Activated naive CD4-positive, alpha-beta T cell treated with anti-CD3 and anti-CD28 coated beads, Interleukin-2, amount 50 U/mL, for 72 hours (primary cell): ENCODE measurements at regions not wholly inside any gene's neighbourhood (a gene's known extent, or its start where the extent isn't known, plus 50 kb on each side); places are given as distances from the start of the nearest gene placed in this dataset.
"Not testable (repeated sequence)": the region's sequence is repeated elsewhere in the genome, so short reads cannot be mapped to it uniquely, and the experiment has no call there.

ENCODE experiments used
- ATAC-seq, 2 donors: fragments of 150-1000 bp; cut with Tn5 transposase; 2 replicates each; pipeline ENCODE4 v1.10.0; 2021; ENCODE audit warnings: mild to moderate bottlenecking in 2 of 2, moderate library complexity in 2 of 2
- DNase-seq, 2 donors: peaks; one replicate each; pipeline ENCODE4 v3.0.0; 2021 to 2022; ENCODE audit warnings: low spot score in 2 of 2
- H3K27ac Mint-ChIP-seq, 2 donors: one replicate each; pipeline ENCODE4 v1.8.0; 2022; ENCODE audit warnings: mild to moderate bottlenecking in 2 of 2, mixed read lengths in 2 of 2
- H3K36me3 Mint-ChIP-seq, 2 donors: one replicate each; pipeline ENCODE4 v1.8.0; 2022; ENCODE audit warnings: mixed read lengths in 2 of 2
- H3K9me3 Mint-ChIP-seq, 2 donors: one replicate each; pipeline ENCODE4 v1.8.0; 2022; ENCODE audit warnings: mixed read lengths in 2 of 2

GRCh38 chr2:34215174-34215573 lies 616.1 kb upstream of the FAM98A start:
- H3K36me3 Mint-ChIP-seq: peaks cover under 1 to 1% of the 10 kb centered on the region in 2 donors

GRCh38 chr2:34210382-34210781 lies 611.3 kb upstream of the FAM98A start:
- not testable (repeated sequence) for DNase-seq, ATAC-seq, H3K27ac Mint-ChIP-seq
- peaks cover 44 to 47% of the 10 kb centered on the region in 2 donors for H3K9me3 Mint-ChIP-seq
- H3K36me3 Mint-ChIP-seq: peaks cover 8 to 27% of the 10 kb centered on the region in 2 donors

More at GRCh38 chr2:34215174-34215573, 616.1 kb upstream of the FAM98A start:
- Mint-ChIP-seq H3K27ac (no peak overlapping the region), H3K9me3 (peaks cover 14 to 17% of the 10 kb centered on the region in 2 donors)
- DNase-seq (no peak), ATAC-seq (no peak)

GRCh38 chr2:34204560-34204959 lies 605.5 kb upstream of the FAM98A start:
- Mint-ChIP-seq H3K36me3 (peaks cover under 1 to 20% of the 10 kb centered on the region in 2 donors), H3K27ac (no peak overlapping the region), H3K9me3 (peaks cover 27 to 36% of the 10 kb centered on the region in 2 donors)
- ATAC-seq (no peak), DNase-seq (no peak)

DNA sequence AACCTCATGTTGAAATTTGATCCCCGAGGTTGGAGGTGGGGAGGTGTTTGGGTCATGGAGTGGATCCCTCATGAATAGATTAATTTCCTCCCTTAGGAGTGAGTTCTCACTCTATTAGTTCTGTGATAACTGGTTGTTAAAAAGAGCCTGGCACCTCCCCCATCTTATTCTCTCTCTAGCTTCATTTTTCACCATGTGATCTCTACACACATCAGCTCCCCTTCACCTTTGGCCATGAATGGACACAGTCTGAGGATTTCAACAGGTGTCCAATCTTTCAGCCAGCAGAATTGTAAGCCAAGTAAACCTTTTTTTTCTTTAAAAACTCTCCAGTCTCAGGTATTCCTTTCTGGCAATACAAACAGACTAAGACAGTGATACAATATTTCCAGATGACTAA lies 602.0 kb upstream of the FAM98A start:
- DNase-seq: no peak
- no peak for ATAC-seq
- H3K36me3 Mint-ChIP-seq: peaks cover 0 to 5% of the 10 kb centered on the region in 2 donors
- peaks cover 11 to 20% of the 10 kb centered on the region in 2 donors for H3K9me3 Mint-ChIP-seq
- H3K27ac Mint-ChIP-seq: no peak overlapping the region

GRCh38 chr2:34199971-34200370 lies 600.9 kb upstream of the FAM98A start:
- no peak for DNase-seq
- H3K36me3 Mint-ChIP-seq: no peaks in the 10 kb centered on the region
- ATAC-seq: no peak
- H3K9me3 Mint-ChIP-seq: peaks cover 11 to 16% of the 10 kb centered on the region in 2 donors
- no peak overlapping the region for H3K27ac Mint-ChIP-seq

GRCh38 chr2:34193164-34193563 lies 594.1 kb upstream of the FAM98A start:
- no peaks in the 10 kb centered on the region for H3K36me3 Mint-ChIP-seq
- peaks cover 3 to 9% of the 10 kb centered on the region in 2 donors for H3K9me3 Mint-ChIP-seq
- DNase-seq: no peak
- no peak overlapping the region for H3K27ac Mint-ChIP-seq
- ATAC-seq: no peak

DNA sequence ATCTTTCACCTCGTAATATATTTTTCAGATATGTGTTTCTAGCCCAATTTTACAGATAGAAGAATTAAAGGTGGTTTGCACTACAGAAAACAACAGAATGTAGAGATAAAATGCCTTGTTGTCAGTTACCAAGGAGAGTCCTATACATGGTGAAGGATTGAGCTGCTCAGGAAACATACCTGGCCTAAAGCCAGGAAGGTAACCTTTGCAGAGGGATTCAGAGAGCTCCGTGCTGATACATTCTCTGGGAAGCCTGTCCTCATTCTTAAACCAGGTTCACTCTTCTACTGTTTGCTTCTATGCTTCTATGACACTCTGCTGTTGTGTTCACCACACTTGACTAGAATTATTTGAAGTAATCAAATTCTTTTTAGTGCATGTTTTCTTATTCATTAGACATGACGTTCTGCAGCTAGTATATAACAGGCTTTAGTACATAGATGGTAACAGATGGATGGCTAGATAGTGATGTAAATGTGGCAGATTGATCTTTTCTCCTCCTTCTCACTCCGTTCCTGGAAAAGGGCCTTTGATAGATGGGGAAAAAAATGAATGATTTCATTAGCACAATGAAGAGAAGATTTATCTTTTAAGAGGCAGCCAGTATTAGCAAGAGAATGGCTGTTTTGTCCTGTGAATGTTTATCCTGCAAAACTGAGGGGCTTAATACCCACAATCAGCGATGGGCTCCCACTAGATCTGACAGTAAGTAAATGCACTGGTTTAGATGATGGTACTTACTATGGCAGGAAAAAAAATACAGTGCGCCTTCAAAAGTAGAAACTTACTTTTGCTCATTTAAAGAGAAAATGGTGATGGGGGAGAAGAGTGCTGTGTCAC lies 589.6 kb upstream of the FAM98A start:
- Mint-ChIP-seq H3K27ac (no peak overlapping the region), H3K36me3 (no peaks in the 10 kb centered on the region)
- no peak for ATAC-seq

DNA sequence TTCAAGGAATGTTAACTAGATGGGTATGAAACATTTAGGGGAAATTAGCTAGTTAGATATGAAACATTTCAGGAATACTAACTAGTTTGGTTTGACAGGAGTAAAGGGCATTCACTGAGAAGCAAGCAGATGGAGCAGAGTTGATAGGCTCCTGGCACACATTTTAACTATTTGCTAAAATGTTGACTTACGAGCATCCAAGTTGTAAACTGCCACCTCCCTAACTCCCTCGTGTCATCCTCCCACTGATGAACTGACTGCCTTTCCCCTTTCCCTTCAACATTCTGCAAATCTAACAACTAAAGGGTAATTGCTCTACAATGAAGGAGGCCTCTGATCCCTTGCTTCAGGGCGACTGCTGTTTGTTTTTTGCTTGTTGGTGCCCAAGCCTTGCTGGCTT lies 580.4 kb upstream of the FAM98A start:
- no peak overlapping the region for H3K27ac Mint-ChIP-seq
- DNase-seq: no peak
- ATAC-seq: no peak
- H3K36me3 Mint-ChIP-seq: no peaks in the 10 kb centered on the region
- peaks cover 6 to 7% of the 10 kb centered on the region in 2 donors for H3K9me3 Mint-ChIP-seq

More for the DNA sequence above, 589.6 kb upstream of the FAM98A start:
- no peak for DNase-seq
- peaks cover 0 to 13% of the 10 kb centered on the region in 2 donors for H3K9me3 Mint-ChIP-seq

DNA sequence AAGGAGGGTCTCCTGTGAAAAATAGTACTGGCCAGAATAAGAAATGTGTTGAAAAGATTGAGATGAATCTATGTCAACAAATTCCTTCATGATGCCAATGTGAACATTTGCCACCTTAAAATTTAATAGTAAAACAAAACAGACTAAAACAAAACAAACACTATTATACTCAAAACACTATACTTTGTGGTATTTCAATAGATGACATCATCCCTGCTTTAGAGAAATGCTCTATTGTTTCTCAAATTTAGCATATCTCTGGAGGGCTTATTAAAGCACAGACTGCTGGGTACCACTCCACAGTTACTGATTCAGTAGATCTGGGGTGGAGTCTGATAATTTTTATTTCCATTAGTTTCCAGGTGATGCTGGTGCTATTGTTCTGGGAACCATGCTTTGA lies 579.4 kb upstream of the FAM98A start:
- DNase-seq: no peak
- Mint-ChIP-seq H3K27ac (no peak overlapping the region), H3K36me3 (no peaks in the 10 kb centered on the region), H3K9me3 (peaks cover 3 to 7% of the 10 kb centered on the region in 2 donors)
- no peak for ATAC-seq

GRCh38 chr2:34176693-34177092 lies 577.6 kb upstream of the FAM98A start:
- Mint-ChIP-seq H3K36me3 (no peaks in the 10 kb centered on the region), H3K9me3 (peaks cover 7 to 10% of the 10 kb centered on the region in 2 donors), H3K27ac (no peak overlapping the region)
- DNase-seq: no peak
- ATAC-seq: no peak

- Mint-ChIP-seq H3K9me3 (peaks cover 7 to 9% of the 10 kb centered on the region in 2 donors), H3K36me3 (no peaks in the 10 kb centered on the region), H3K27ac (no peak overlapping the region)
- DNase-seq: no peak
- no peak for ATAC-seq
Measured at GRCh38 chr2:34174506-34174905, 575.4 kb upstream of the FAM98A start.

DNA sequence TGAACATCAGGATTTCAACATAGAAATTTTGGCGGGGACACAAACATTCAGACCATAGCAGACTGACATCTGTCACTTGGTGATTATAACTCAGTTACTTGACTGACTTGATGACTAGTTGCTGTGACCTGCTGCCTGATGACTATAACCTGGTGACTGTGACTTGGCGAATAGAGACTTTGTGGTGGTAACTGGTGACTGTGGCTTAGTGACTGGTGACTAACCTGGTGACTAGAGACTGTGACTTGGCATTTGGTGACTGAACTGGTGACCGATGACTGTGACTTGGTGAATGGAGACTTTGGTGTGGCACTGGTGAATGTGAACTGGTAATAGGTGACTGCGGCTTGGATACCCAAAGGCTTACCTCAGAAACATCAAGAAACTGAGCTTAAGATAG lies 563.1 kb upstream of the FAM98A start:
- H3K36me3 Mint-ChIP-seq: no peaks in the 10 kb centered on the region
- H3K9me3 Mint-ChIP-seq: peaks cover 0 to 4% of the 10 kb centered on the region in 2 donors
- ATAC-seq: peak; percentile 20 to 32
- no peak overlapping the region for H3K27ac Mint-ChIP-seq
- DNase-seq: no peak

DNA sequence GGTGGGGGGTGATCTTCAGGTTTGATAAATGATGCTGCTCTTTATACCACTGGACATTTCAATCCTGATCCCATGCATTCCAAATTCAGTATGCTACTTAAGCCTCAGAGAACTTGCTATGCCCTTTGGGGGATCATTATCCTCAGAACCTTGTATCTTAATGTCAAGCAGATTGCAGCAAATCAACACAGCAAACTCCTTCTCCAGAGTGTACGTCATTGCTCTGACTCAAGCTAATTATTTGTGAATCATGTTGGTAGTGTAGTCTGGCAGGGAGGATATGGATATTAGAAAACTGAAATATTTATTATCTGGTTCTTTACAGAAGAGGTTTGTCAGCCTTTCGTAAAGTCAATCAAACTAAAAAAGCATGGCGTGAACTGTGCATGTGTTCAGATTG lies 562.5 kb upstream of the FAM98A start:
- Mint-ChIP-seq H3K36me3 (no peaks in the 10 kb centered on the region), H3K9me3 (peaks cover 0 to 4% of the 10 kb centered on the region in 2 donors), H3K27ac (no peak overlapping the region)
- no peak for DNase-seq
- ATAC-seq: no peak

DNA sequence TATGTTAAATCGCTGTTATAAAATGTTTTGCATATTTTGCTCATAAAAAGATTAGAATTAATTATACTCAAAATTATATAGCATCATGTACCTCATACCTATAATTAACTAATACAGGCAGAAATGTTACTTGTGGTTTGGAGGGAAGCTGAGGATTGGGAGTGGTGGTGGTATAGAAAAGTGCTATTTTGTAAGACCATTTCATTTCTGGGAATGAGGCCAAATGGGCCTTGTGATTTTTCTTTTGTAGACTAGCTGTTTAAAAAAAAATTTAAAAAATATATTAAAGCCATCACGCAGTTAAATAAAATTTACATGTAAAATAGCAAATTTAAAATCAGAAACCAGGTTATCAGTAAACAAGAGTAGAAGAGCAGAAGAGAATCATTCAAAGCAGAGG lies 560.8 kb upstream of the FAM98A start:
- ATAC-seq (no peak), DNase-seq (no peak)
- Mint-ChIP-seq H3K27ac (no peak overlapping the region), H3K9me3 (peaks cover 0 to 4% of the 10 kb centered on the region in 2 donors), H3K36me3 (no peaks in the 10 kb centered on the region)

DNA sequence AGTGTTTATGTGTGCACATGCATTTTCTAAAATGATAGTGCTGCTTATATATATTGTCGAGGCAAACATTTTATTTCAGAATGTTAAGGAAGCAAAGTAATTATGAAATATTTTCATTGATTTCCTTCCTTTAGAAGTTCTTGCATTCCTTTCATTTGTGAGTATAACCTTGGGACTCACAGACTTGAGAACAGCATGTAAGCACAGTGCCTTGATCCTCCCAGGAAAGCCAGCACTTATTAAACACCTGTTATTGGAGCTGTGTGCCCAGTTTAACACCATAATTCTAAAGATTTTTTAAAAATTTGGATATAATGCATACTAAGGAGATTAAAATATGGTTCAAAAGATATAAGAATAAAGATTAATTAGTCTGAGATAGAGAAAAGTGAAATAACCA lies 554.4 kb upstream of the FAM98A start:
- ATAC-seq (no peak), DNase-seq (no peak)
- H3K9me3 Mint-ChIP-seq: peaks cover 5 to 6% of the 10 kb centered on the region in 2 donors
- no peak overlapping the region for H3K27ac Mint-ChIP-seq
- no peaks in the 10 kb centered on the region for H3K36me3 Mint-ChIP-seq

DNA sequence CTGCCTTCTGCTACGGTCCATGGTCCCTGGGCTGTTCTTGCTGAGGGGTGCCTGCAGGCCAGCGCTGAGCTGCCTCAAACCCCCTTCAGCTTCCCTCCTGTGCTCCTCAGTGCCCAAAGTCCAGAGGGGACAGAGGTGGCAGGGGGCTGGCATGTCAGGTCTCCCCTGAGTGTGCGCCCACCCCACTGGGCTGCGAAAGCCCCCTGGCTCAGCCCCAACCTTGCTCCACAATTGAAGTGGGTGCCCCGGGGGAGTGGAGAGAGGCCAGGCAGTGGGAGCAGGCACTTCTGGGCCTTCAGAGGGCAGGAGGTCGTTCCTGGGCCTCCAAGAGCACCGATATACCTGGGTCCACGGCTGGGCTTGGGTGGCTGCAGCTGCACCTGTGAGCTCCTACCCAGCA lies 548.7 kb upstream of the FAM98A start:
- H3K9me3 Mint-ChIP-seq: peaks cover 5 to 13% of the 10 kb centered on the region in 2 donors
- ATAC-seq: no peak
- no peaks in the 10 kb centered on the region for H3K36me3 Mint-ChIP-seq
- no peak for DNase-seq
- H3K27ac Mint-ChIP-seq: no peak overlapping the region

DNA sequence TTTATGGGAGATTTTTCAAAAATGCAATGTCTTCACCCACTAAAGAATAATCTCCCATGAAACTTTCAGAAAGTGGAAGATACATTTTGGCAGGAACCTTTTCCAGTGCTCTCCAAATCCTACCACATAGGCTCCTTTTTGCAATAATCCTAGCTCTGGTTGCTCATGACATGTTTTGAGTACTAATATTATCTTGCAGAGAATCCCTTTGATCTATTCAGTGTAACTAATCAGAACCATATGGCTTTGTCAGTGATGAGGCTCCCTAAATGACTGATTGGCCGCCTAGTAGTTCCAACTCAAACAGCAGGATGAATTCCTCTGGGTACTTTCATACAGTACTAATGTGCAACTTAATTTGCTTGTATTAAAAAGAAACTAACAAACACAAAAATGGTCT lies 544.0 kb upstream of the FAM98A start:
- DNase-seq (no peak), ATAC-seq (no peak)
- Mint-ChIP-seq H3K36me3 (peaks cover 0 to 5% of the 10 kb centered on the region in 2 donors), H3K27ac (no peak overlapping the region), H3K9me3 (peaks cover 4 to 14% of the 10 kb centered on the region in 2 donors)

GRCh38 chr2:34142531-34143008 lies 543.5 kb upstream of the FAM98A start:
- H3K9me3 Mint-ChIP-seq: peaks cover 4 to 14% of the 10 kb centered on the region in 2 donors
- not testable (repeated sequence) for ATAC-seq, H3K36me3 Mint-ChIP-seq, DNase-seq, H3K27ac Mint-ChIP-seq
